Natural killer cell (primary cell): ENCODE measurements at regions not wholly inside any gene's neighbourhood (a gene's known extent, or its start where the extent isn't known, plus 50 kb on each side); places are given as distances from the start of the nearest gene placed in this dataset.

Source experiments
- ATAC-seq, 3 donors: fragments of 150-1000 bp in 2 of 3; fragments of 200-7000 bp in 1 of 3; cut with Tn5 transposase; 1 replicate in 1 of 3; 2 replicates in 2 of 3; pipeline ENCODE4 v1.10.0; 2021; ENCODE audit warnings: mild to moderate bottlenecking in 2 of 3, moderate library complexity in 2 of 3
- DNase-seq, 2 donors: peaks; one replicate each; pipeline versions ENCODE4 v3.0.0 to v3.0.0-alpha.2; 2013 to 2021; ENCODE audit warnings: mixed read lengths in 1 of 2
- H3K27ac ChIP-seq: one replicate; pipeline ENCODE4 v1.5.1; 2013; ENCODE audit warnings: mild to moderate bottlenecking, low read length
- H3K27me3 ChIP-seq: one replicate; pipeline ENCODE4 v1.6.1; 2013; ENCODE audit warnings: low read length; ENCODE audit not compliant: control insufficient read depth, insufficient read depth
- H3K36me3 ChIP-seq: one replicate; pipeline ENCODE4 v1.6.1; 2013; ENCODE audit warnings: low read length; ENCODE audit not compliant: control insufficient read depth, insufficient read depth
- H3K4me1 ChIP-seq: one replicate; pipeline ENCODE4 v1.6.1; 2013; ENCODE audit warnings: low read length; ENCODE audit not compliant: control insufficient read depth, insufficient read depth
- H3K4me3 ChIP-seq: one replicate; pipeline ENCODE4 v1.5.1; 2013; ENCODE audit warnings: low read length
- H3K9me3 ChIP-seq: one replicate; pipeline ENCODE4 v1.6.1; 2013; ENCODE audit warnings: low read length; ENCODE audit not compliant: control insufficient read depth, insufficient read depth
- H3K27ac Mint-ChIP-seq, 2 donors: one replicate each; pipeline ENCODE4 v1.8.0; 2022; ENCODE audit warnings: mild to moderate bottlenecking in 2 of 2, mixed read lengths in 2 of 2, moderate library complexity in 1 of 2
- H3K27me3 Mint-ChIP-seq, 2 donors: one replicate each; pipeline ENCODE4 v1.8.0; 2022; ENCODE audit warnings: low read depth in 2 of 2, mixed read lengths in 2 of 2
- H3K36me3 Mint-ChIP-seq: one replicate; pipeline ENCODE4 v1.8.0; 2022; ENCODE audit warnings: mixed read lengths
- H3K4me1 Mint-ChIP-seq, 2 donors: one replicate each; pipeline ENCODE4 v1.8.0; 2022; ENCODE audit warnings: mixed read lengths in 2 of 2
- H3K4me3 Mint-ChIP-seq: one replicate; pipeline ENCODE4 v1.8.0; 2022; ENCODE audit warnings: mild to moderate bottlenecking, moderate library complexity, mixed read lengths
- H3K9me3 Mint-ChIP-seq, 2 donors: one replicate each; pipeline ENCODE4 v1.8.0; 2022; ENCODE audit warnings: mixed read lengths in 2 of 2
- CTCF ChIP-seq: fragments of 200-600 bp; IDR thresholded peaks from one replicate; pipeline ENCODE4 v1.8.0; 2022; ENCODE audit warnings: antibody characterized with exemption
- WGBS: methylation state at CpG from one replicate; pipeline ENCODE4 v1.1.7; 2013; ENCODE audit warnings: missing lambda C conversion rate; ENCODE audit not compliant: insufficient coverage; 5-methylcytosine and 5-hydroxymethylcytosine counted together
- intact Hi-C: fragments of 100-400 bp; cut with micrococcal nuclease; formaldehyde crosslinking; loops from one replicate; pipeline ENCODE4 v1.14.2; 2022

- Mint-ChIP-seq H3K27me3 (peaks cover 3 to 22% of the 10 kb centered on the region in 2 donors), H3K9me3 (no peaks in the 10 kb centered on the region)
These were observed 248.1 kb upstream of the C2CD4B start for GRCh38 chr15:62413153-62413552.

GRCh38 chr15:62413786-62414185, 248.7 kb upstream of the C2CD4B start:
- H3K9me3 ChIP-seq, result no peaks in the 10 kb centered on the region
- Mint-ChIP-seq H3K4me1 (no peaks in the 10 kb centered on the region), H3K9me3 (no peaks in the 10 kb centered on the region), H3K36me3 (no peaks in the 10 kb centered on the region), H3K4me3 (no peak overlapping the region), H3K27me3 (peaks cover 3 to 22% of the 10 kb centered on the region in 2 donors), H3K27ac (no peak overlapping the region)
- no peak for TF ChIP-seq CTCF
- no peak overlapping the region for H3K4me3 ChIP-seq
- no peaks in the 10 kb centered on the region for H3K4me1 ChIP-seq
- intact Hi-C loops, result no loop called here
- no peak for DNase-seq
- H3K36me3 ChIP-seq, result no peaks in the 10 kb centered on the region
- H3K27me3 ChIP-seq, result no peaks in the 10 kb centered on the region
- ATAC-seq, result no peak
- no peak overlapping the region for H3K27ac ChIP-seq

More at GRCh38 chr15:62413153-62413552, 248.1 kb upstream of the C2CD4B start:
- Histone ChIP-seq H3K27me3 (no peaks in the 10 kb centered on the region), H3K36me3 (no peaks in the 10 kb centered on the region), H3K27ac (no peak overlapping the region), H3K4me1 (no peaks in the 10 kb centered on the region), H3K9me3 (no peaks in the 10 kb centered on the region), H3K4me3 (no peak overlapping the region)
- H3K27ac Mint-ChIP-seq, result no peak overlapping the region
- no peak for TF ChIP-seq CTCF
- intact Hi-C loops, result no loop called here
- DNase-seq (no peak), ATAC-seq (no peak)
- H3K4me1 Mint-ChIP-seq, result no peaks in the 10 kb centered on the region
- H3K4me3 Mint-ChIP-seq, result no peak overlapping the region
- 90% methylated on average over 5 of the region's 5 CpGs for WGBS
- no peaks in the 10 kb centered on the region for H3K36me3 Mint-ChIP-seq

DNA sequence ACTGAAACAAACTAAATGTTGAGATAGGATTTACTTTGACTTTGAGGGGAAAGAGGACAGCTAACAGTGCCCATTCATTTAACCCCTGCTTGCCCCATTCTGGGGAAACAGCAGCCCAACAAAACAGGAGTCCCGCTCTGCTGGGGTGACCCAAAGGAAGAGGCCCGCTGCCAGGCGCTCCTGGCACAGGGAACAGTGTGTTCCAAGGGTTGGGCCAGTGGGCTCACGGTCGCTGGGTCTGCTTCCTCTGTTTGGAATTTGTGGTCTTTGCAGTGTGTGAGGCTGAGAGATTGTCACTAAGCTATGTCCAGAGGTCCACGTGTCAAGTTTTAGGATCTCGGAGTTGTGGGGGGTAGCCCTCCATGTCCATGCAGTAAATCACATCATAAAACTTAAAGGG, 250.4 kb upstream of the C2CD4B start:
- TF ChIP-seq CTCF, result no peak
- intact Hi-C loops, result no loop called here
- no peak overlapping the region for H3K27ac ChIP-seq
- H3K4me1 ChIP-seq, result no peaks in the 10 kb centered on the region
- DNase-seq (no peak), ATAC-seq (no peak)
- Mint-ChIP-seq H3K27ac (no peak overlapping the region), H3K4me1 (no peaks in the 10 kb centered on the region), H3K27me3 (peaks cover 2 to 22% of the 10 kb centered on the region in 2 donors), H3K9me3 (no peaks in the 10 kb centered on the region), H3K4me3 (no peak overlapping the region), H3K36me3 (no peaks in the 10 kb centered on the region)
- H3K36me3 ChIP-seq, result no peaks in the 10 kb centered on the region
- no peaks in the 10 kb centered on the region for H3K27me3 ChIP-seq
- H3K4me3 ChIP-seq, result no peak overlapping the region
- no peaks in the 10 kb centered on the region for H3K9me3 ChIP-seq
- WGBS, result 85% methylated on average over 6 of the region's 7 CpGs

DNA sequence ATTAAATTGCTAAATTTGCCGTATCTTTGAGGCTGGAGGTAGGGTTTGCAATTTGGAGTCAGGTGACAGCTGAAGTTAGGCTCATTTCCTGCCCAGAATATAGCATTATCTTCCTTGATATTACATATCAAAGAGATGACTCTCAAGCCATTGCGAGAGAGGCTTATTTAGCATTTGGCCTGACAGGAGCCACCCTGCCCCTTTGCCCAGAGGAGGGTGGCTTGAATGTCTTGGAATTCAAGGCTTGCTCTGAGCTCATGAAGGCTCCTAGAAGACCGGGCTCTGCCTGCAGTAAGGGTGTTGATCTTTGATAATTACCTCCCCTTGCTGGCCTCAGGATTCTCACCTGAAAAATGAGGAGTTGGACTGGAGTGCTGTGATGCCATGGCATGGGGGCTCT, 251.4 kb upstream of the C2CD4B start:
- Histone ChIP-seq H3K36me3 (no peaks in the 10 kb centered on the region), H3K27ac (no peak overlapping the region), H3K4me3 (no peak overlapping the region), H3K9me3 (no peaks in the 10 kb centered on the region), H3K27me3 (no peaks in the 10 kb centered on the region), H3K4me1 (no peaks in the 10 kb centered on the region)
- ATAC-seq, result no peak
- no peaks in the 10 kb centered on the region for H3K4me1 Mint-ChIP-seq
- no peak overlapping the region for H3K27ac Mint-ChIP-seq
- no peaks in the 10 kb centered on the region for H3K36me3 Mint-ChIP-seq
- WGBS, result 96% methylated on average over 2 of the region's 3 CpGs
- no peaks in the 10 kb centered on the region for H3K9me3 Mint-ChIP-seq
- TF ChIP-seq CTCF, result no peak
- DNase-seq, result no peak
- peaks cover 0 to 19% of the 10 kb centered on the region in 2 donors for H3K27me3 Mint-ChIP-seq
- intact Hi-C loops, result no loop called here
- no peak overlapping the region for H3K4me3 Mint-ChIP-seq
